B cell (primary cell): ENCODE measurements at regions not wholly inside any gene's neighbourhood (a gene's known extent, or its start where the extent isn't known, plus 50 kb on each side); places are given as distances from the start of the nearest gene placed in this dataset.
"Not testable (repeated sequence)": the region's sequence is repeated elsewhere in the genome, so short reads cannot be mapped to it uniquely, and the experiment has no call there.

Source experiments
- ATAC-seq: fragments of 200-7000 bp; cut with Tn5 transposase; one replicate; pipeline ENCODE4 v1.10.0; 2021; ENCODE audit warnings: low read depth, mild to moderate bottlenecking, moderate number of reproducible peaks, moderate library complexity
- CTCF ChIA-PET: fragments of 350-600 bp; sonication (Branson Sonifier 250); formaldehyde crosslinking; loops from one replicate; lab custom pipeline; 2021; ENCODE audit warnings: antibody characterized with exemption, inconsistent platforms; lab: Charles Lee
- POLR2A ChIA-PET: fragments of 350-600 bp; sonication (Branson Sonifier 250); formaldehyde crosslinking; loops from one replicate; lab custom pipeline; 2021; ENCODE audit warnings: antibody characterized with exemption; lab: Charles Lee
- DNase-seq: peaks from one replicate; pipeline ENCODE4 v3.0.0; 2013
- H2AFZ ChIP-seq: 2 replicates; pipeline ENCODE4 v1.6.1; 2012; ENCODE audit warnings: mild to moderate bottlenecking, low read depth, low read length; ENCODE audit not compliant: insufficient read depth, poor library complexity, severe bottlenecking
- H3K27ac ChIP-seq, 2 donors: 1 replicate in 1 of 2; 2 replicates in 1 of 2; pipeline ENCODE4 v1.5.1; 2012 to 2013; ENCODE audit warnings: low read length in 2 of 2, mild to moderate bottlenecking in 2 of 2, moderate library complexity in 1 of 2
- H3K27me3 ChIP-seq, 4 experiments: fragments of 200-600 bp in 1 of 4; sonication (generic) in 1 of 4; replicated peaks in 1 of 4; 1 replicate in 2 of 4; 2 replicates in 2 of 4; pipeline versions ENCODE4 v1.6.1 to v1.7.0; 2013 to 2016; ENCODE audit warnings: low read length in 3 of 4, mild to moderate bottlenecking in 2 of 4, mixed read lengths in 1 of 4, moderate library complexity in 1 of 4; ENCODE audit not compliant: insufficient read depth in 4 of 4, control insufficient read depth in 3 of 4; ENCODE audit errors: control extremely low read depth in 1 of 4
- H3K36me3 ChIP-seq, 2 experiments: replicated peaks in 1 of 2; 1 replicate in 1 of 2; 2 replicates in 1 of 2; pipeline versions ENCODE4 v1.6.1 to v1.7.1; 2013; ENCODE audit warnings: low read length in 1 of 2; ENCODE audit not compliant: insufficient read depth in 2 of 2, control insufficient read depth in 1 of 2; ENCODE audit errors: control extremely low read depth in 1 of 2, extremely low read depth in 1 of 2
- H3K4me1 ChIP-seq, 2 donors: fragments of 200-600 bp in 1 of 2; sonication (generic) in 1 of 2; 1 replicate in 1 of 2; 2 replicates in 1 of 2; pipeline versions ENCODE4 v1.5.1 to v1.6.1; 2013 to 2017; ENCODE audit warnings: low read length in 2 of 2; ENCODE audit not compliant: control insufficient read depth in 2 of 2, insufficient read depth in 2 of 2
- H3K4me2 ChIP-seq: replicated peaks from 2 replicates; pipeline ENCODE3; 2012; ENCODE audit warnings: mild to moderate bottlenecking, low read depth, low read length; ENCODE audit not compliant: poor library complexity, severe bottlenecking
- H3K4me3 ChIP-seq, 5 experiments: fragments of 200-600 bp in 1 of 5; sonication (generic) in 1 of 5; 1 replicate in 3 of 5; 2 replicates in 2 of 5; pipeline versions ENCODE4 v1.5.1 to v1.7.0; 2011 to 2016; ENCODE audit warnings: low read length in 4 of 5, mild to moderate bottlenecking in 4 of 5, low read depth in 2 of 5, control low read depth in 1 of 5, moderate library complexity in 1 of 5; ENCODE audit not compliant: insufficient read depth in 1 of 5; ENCODE audit errors: control extremely low read depth in 1 of 5, extremely low read depth in 1 of 5
- H3K79me2 ChIP-seq: fragments of 200-600 bp; sonication (generic); one replicate; pipeline ENCODE4 v1.6.0; 2016; ENCODE audit warnings: low read length; ENCODE audit not compliant: control insufficient read depth, insufficient read depth
- H3K9ac ChIP-seq: fragments of 200-600 bp; sonication (generic); 2 replicates; pipeline ENCODE4 v1.6.1; 2017; ENCODE audit warnings: mild to moderate bottlenecking, low read length, moderate library complexity
- H3K9me3 ChIP-seq, 3 donors: one replicate each; pipeline versions ENCODE4 v1.6.1 to v1.7.1; 2013; ENCODE audit warnings: low read length in 2 of 3; ENCODE audit not compliant: control insufficient read depth in 2 of 3, insufficient read depth in 1 of 3; ENCODE audit errors: control extremely low read depth in 1 of 3
- H4K20me1 ChIP-seq: 2 replicates; pipeline ENCODE4 v1.6.0; 2012; ENCODE audit warnings: mild to moderate bottlenecking, low read length; ENCODE audit not compliant: insufficient read depth, control insufficient read depth, poor library complexity, severe bottlenecking
- H3K27ac Mint-ChIP-seq: one replicate; pipeline ENCODE4 v1.8.0; 2021; ENCODE audit warnings: mixed read lengths
- H3K27me3 Mint-ChIP-seq: one replicate; pipeline ENCODE4 v1.8.0; 2021; ENCODE audit warnings: mixed read lengths
- H3K4me1 Mint-ChIP-seq: one replicate; pipeline ENCODE4 v1.8.0; 2021; ENCODE audit warnings: mixed read lengths
- H3K4me3 Mint-ChIP-seq: one replicate; pipeline ENCODE4 v1.8.0; 2021; ENCODE audit warnings: mixed read lengths
- H3K9me3 Mint-ChIP-seq: one replicate; pipeline ENCODE4 v1.8.0; 2022; ENCODE audit warnings: mixed read lengths; ENCODE audit not compliant: insufficient read depth
- CTCF ChIP-seq: fragments of 200-600 bp; IDR thresholded peaks from one replicate; pipeline ENCODE4 v1.8.0; 2022; ENCODE audit warnings: antibody characterized with exemption, mild to moderate bottlenecking
- EZH2 ChIP-seq: IDR thresholded peaks from 2 replicates; pipeline ENCODE4 v1.6.1; 2012; ENCODE audit warnings: borderline replicate concordance, low read depth, mild to moderate bottlenecking, moderate library complexity, low read length; ENCODE audit not compliant: insufficient read depth, poor library complexity, severe bottlenecking
- WGBS: methylation state at CpG from one replicate; pipeline ENCODE4 v1.1.5; 2013; ENCODE audit warnings: missing lambda C conversion rate; ENCODE audit not compliant: insufficient coverage; 5-methylcytosine and 5-hydroxymethylcytosine counted together
- intact Hi-C: fragments of 100-400 bp; cut with micrococcal nuclease; formaldehyde crosslinking; loops from one replicate; pipeline ENCODE4 v1.10.0; 2022

DNA sequence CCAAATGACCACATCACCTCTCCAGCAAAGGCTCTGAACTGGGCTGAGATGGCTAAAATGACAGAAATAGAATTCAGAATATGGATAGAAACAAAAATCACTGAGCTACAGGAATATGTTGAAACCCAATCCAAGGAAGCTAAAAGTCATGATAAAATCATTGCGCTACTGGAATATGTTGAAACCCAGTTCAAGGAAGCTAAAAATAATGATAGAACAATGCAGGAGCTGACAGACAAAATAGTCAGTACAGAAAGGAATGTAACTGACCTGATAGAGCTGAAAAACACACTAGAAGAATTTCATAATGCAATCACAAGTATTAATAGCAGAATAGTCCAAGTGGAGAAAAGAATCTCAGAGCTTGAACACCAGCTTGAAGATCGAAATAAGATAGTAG lies 394.9 kb upstream of the GRAMD2B start:
- no peak overlapping the region for H3K4me3 Mint-ChIP-seq
- peaks cover 0 to 2% (median 0%) of the 10 kb centered on the region in 4 experiments for H3K27me3 ChIP-seq

DNA sequence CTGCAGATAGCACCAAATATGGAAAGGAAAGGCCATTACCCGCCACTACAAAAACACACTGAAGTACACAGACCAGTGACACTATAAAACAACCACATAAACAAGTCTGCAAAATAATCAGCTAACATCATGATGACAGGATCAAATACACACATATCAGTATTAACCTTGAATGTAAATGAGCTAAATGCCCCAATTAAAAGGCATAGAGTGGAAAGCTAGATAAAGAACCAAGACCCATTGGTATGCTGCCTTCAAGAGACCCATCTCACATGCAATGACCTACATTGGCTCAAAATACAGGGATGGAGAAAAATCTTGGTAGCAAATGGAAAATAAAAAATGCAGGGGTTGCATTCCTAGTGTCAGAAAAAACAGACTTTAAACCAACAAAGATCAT lies 393.9 kb upstream of the GRAMD2B start:
- peaks cover 2 to 14% (median 10%) of the 10 kb centered on the region in 3 donors for H3K9me3 ChIP-seq
- H4K20me1 ChIP-seq, H3K9ac ChIP-seq, ATAC-seq, H3K27me3 Mint-ChIP-seq, H3K36me3 ChIP-seq, H3K27ac ChIP-seq, DNase-seq, CTCF ChIA-PET, H3K79me2 ChIP-seq, H3K4me3 ChIP-seq, H3K4me1 ChIP-seq, H3K4me2 ChIP-seq, POLR2A ChIA-PET, H3K27ac Mint-ChIP-seq, H3K4me1 Mint-ChIP-seq, H3K4me3 Mint-ChIP-seq, H3K27me3 ChIP-seq, intact Hi-C loops, H2AFZ ChIP-seq: not testable (repeated sequence)
- H3K9me3 Mint-ChIP-seq = peaks cover 24% of the 10 kb centered on the region
- 100% methylated on average over 1 of the region's 1 CpG for WGBS

More for the DNA sequence above, 394.9 kb upstream of the GRAMD2B start:
- intact Hi-C loops = no loop called here
- H3K4me2 ChIP-seq = no peak overlapping the region
- DNase-seq (no peak), ATAC-seq (no peak)
- POLR2A ChIA-PET = no interaction called here
- H3K27ac ChIP-seq = no peak overlapping the region
- no peaks in the 10 kb centered on the region for H3K4me1 ChIP-seq
- H3K79me2 ChIP-seq = no peaks in the 10 kb centered on the region
- H3K9me3 ChIP-seq = peaks cover 2 to 14% (median 10%) of the 10 kb centered on the region in 3 donors
- WGBS = no CpG with 5 or more reads among the region's 2 CpGs
- no peak overlapping the region for H3K9ac ChIP-seq
- TF ChIP-seq EZH2 (no peak), CTCF (no peak)
- CTCF ChIA-PET = interaction anchor here (0.8 kb wide), 1 partner anchor 17 kb away, joined by 6 read pairs; no protein-coding TSS in a partner anchor
- H3K4me1 Mint-ChIP-seq = no peaks in the 10 kb centered on the region
- H3K9me3 Mint-ChIP-seq = peaks cover 24% of the 10 kb centered on the region
- H3K27ac Mint-ChIP-seq = no peak overlapping the region
- no peaks in the 10 kb centered on the region for H4K20me1 ChIP-seq
- no peak overlapping the region for H3K4me3 ChIP-seq
- no peaks in the 10 kb centered on the region for H3K36me3 ChIP-seq
- H2AFZ ChIP-seq = no peak overlapping the region
- H3K27me3 Mint-ChIP-seq = peaks cover 4% of the 10 kb centered on the region
